Liver (tissue), 8 donors: ENCODE measurements at regions not wholly inside any gene's neighbourhood (a gene's known extent, or its start where the extent isn't known, plus 50 kb on each side); places are given as distances from the start of the nearest gene placed in this dataset.

Source experiments
- DNase-seq: peaks from one replicate; pipeline ENCODE4 v3.0.0-alpha.2; 2017; ENCODE audit warnings: low spot score
- H3K27ac ChIP-seq, 2 donors: one replicate each; pipeline ENCODE4 v1.7.0; 2013; ENCODE audit warnings: inconsistent platforms in 2 of 2, low read length in 2 of 2, control low read depth in 1 of 2, low read depth in 1 of 2, mild to moderate bottlenecking in 1 of 2
- H3K27me3 ChIP-seq, 4 donors: one replicate each; pipeline versions ENCODE4 v1.6.1 to v1.7.0; 2013; ENCODE audit warnings: low read length in 3 of 4, inconsistent platforms in 1 of 4, mild to moderate bottlenecking in 1 of 4, moderate library complexity in 1 of 4; ENCODE audit not compliant: control insufficient read depth in 4 of 4, insufficient read depth in 4 of 4
- H3K36me3 ChIP-seq, 4 donors: one replicate each; pipeline versions ENCODE4 v1.6.1 to v1.7.0; 2013; ENCODE audit warnings: low read length in 3 of 4, mild to moderate bottlenecking in 3 of 4, low read depth in 1 of 4, moderate library complexity in 1 of 4; ENCODE audit not compliant: control insufficient read depth in 4 of 4, insufficient read depth in 3 of 4
- H3K4me1 ChIP-seq, 4 donors: one replicate each; pipeline versions ENCODE4 v1.6.1 to v1.7.0; 2013; ENCODE audit warnings: low read length in 3 of 4, mild to moderate bottlenecking in 3 of 4, moderate library complexity in 1 of 4; ENCODE audit not compliant: control insufficient read depth in 4 of 4, insufficient read depth in 4 of 4
- H3K4me3 ChIP-seq, 3 donors: one replicate each; pipeline versions ENCODE4 v1.6.1 to v1.7.0; 2013; ENCODE audit warnings: low read length in 3 of 3, control low read depth in 1 of 3, low read depth in 1 of 3, mild to moderate bottlenecking in 1 of 3
- H3K9ac ChIP-seq, 2 donors: one replicate each; pipeline ENCODE4 v1.7.0; 2013; ENCODE audit warnings: low read length in 2 of 2, mild to moderate bottlenecking in 2 of 2, moderate library complexity in 2 of 2, control low read depth in 1 of 2, low read depth in 1 of 2
- H3K9me3 ChIP-seq, 4 donors: one replicate each; pipeline versions ENCODE4 v1.6.1 to v1.7.0; 2013; ENCODE audit warnings: low read length in 3 of 4; ENCODE audit not compliant: control insufficient read depth in 4 of 4
- EGR1 ChIP-seq, 2 donors: IDR thresholded peaks; 2 replicates each; pipeline ENCODE4 v1.6.1; 2016 to 2018; ENCODE audit warnings: antibody characterized with exemption in 2 of 2, low read depth in 2 of 2
- FOXA1 ChIP-seq: IDR thresholded peaks from 2 replicates; pipeline ENCODE4 v1.6.1; 2016; ENCODE audit warnings: antibody characterized with exemption
- FOXA2 ChIP-seq: IDR thresholded peaks from 2 replicates; pipeline ENCODE4 v1.6.1; 2016; ENCODE audit warnings: antibody characterized with exemption
- GABPA ChIP-seq, 2 donors: IDR thresholded peaks in 1 of 2; conservative IDR thresholded peaks in 1 of 2; 2 replicates each; pipeline ENCODE4 v1.6.1; 2016; ENCODE audit warnings: antibody characterized with exemption in 2 of 2, mild to moderate bottlenecking in 1 of 2, moderate library complexity in 1 of 2
- HNF4A ChIP-seq, 2 donors: conservative IDR thresholded peaks; 2 replicates each; pipeline ENCODE4 v1.6.1; 2016; ENCODE audit warnings: antibody characterized with exemption in 2 of 2, mild to moderate bottlenecking in 2 of 2
- HNF4G ChIP-seq: IDR thresholded peaks from 2 replicates; pipeline ENCODE4 v1.6.1; 2016; ENCODE audit warnings: antibody characterized with exemption
- RAD21 ChIP-seq, 2 donors: IDR thresholded peaks; 2 replicates each; pipeline ENCODE4 v1.6.1; 2016; ENCODE audit warnings: antibody characterized with exemption in 2 of 2, mild to moderate bottlenecking in 2 of 2
- SP1 ChIP-seq: IDR thresholded peaks from 2 replicates; pipeline ENCODE4 v1.6.1; 2018; ENCODE audit warnings: antibody characterized with exemption, mild to moderate bottlenecking
- WGBS: extraction: QIAGEN DNeasy Blood & Tissue Kit; methylation state at CpG from one replicate; pipeline ENCODE4 v1.1.7; 2013; 5-methylcytosine and 5-hydroxymethylcytosine counted together
- TF ChIP-seq, protein P1 (sequence below): IDR thresholded peaks from 2 replicates; pipeline ENCODE4 v1.6.1; 2016; ENCODE audit warnings: antibody characterized with exemption, mild to moderate bottlenecking
- TF ChIP-seq, protein P2 (sequence below): fragments of 150-350 bp; IDR thresholded peaks from 2 replicates; pipeline ENCODE4 v1.5.1; 2017; ENCODE audit warnings: improper control_type of control experiment, low read depth, low read length; ENCODE audit not compliant: missing input control
- TF ChIP-seq, protein P3 (sequence below): IDR thresholded peaks from 2 replicates; pipeline ENCODE4 v1.6.1; 2016; ENCODE audit warnings: antibody characterized with exemption
- TF ChIP-seq, protein P4 (sequence below): IDR thresholded peaks from 2 replicates; pipeline ENCODE4 v1.6.1; 2016; ENCODE audit warnings: antibody characterized with exemption
- TF ChIP-seq, protein P5 (sequence below): IDR thresholded peaks from 2 replicates; pipeline ENCODE4 v1.6.1; 2016; ENCODE audit warnings: antibody characterized with exemption
- donor health status: healthy.
- donor health status: healthy.
- donor health status: healthy.
- donor health status: healthy.
- donor health status: healthy.

DNA sequence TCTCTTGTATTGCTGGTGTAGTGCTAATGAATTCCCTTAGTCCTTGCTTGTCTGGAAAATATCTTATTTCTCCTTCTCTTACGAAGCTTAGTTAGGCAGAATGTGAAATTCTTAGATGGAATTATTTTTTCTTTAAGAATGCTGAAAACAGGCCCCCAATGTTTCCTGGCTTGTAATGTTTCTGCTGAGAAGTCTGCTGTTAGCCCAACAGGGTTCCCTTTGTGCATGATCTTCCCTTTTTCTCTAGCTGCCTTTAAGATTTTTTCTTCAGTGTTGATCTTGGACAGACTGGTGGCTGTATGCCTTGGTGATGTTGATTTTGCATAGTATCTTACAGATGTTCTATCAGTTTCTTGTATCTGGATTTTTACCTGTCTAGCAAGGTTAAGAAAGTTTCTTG, 191.3 kb upstream of the DMRTA1 start (continued):
- TF ChIP-seq, protein P1, sequence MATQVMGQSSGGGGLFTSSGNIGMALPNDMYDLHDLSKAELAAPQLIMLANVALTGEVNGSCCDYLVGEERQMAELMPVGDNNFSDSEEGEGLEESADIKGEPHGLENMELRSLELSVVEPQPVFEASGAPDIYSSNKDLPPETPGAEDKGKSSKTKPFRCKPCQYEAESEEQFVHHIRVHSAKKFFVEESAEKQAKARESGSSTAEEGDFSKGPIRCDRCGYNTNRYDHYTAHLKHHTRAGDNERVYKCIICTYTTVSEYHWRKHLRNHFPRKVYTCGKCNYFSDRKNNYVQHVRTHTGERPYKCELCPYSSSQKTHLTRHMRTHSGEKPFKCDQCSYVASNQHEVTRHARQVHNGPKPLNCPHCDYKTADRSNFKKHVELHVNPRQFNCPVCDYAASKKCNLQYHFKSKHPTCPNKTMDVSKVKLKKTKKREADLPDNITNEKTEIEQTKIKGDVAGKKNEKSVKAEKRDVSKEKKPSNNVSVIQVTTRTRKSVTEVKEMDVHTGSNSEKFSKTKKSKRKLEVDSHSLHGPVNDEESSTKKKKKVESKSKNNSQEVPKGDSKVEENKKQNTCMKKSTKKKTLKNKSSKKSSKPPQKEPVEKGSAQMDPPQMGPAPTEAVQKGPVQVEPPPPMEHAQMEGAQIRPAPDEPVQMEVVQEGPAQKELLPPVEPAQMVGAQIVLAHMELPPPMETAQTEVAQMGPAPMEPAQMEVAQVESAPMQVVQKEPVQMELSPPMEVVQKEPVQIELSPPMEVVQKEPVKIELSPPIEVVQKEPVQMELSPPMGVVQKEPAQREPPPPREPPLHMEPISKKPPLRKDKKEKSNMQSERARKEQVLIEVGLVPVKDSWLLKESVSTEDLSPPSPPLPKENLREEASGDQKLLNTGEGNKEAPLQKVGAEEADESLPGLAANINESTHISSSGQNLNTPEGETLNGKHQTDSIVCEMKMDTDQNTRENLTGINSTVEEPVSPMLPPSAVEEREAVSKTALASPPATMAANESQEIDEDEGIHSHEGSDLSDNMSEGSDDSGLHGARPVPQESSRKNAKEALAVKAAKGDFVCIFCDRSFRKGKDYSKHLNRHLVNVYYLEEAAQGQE, result no peak
- TF ChIP-seq SP1 (no peak), HNF4A (conservative IDR thresholded peaks at IDR 0.05) (no peak), EGR1 (IDR thresholded peaks at IDR 0.05; ENCODE audit: low read depth in 2 of 2) (no peak)

DNA sequence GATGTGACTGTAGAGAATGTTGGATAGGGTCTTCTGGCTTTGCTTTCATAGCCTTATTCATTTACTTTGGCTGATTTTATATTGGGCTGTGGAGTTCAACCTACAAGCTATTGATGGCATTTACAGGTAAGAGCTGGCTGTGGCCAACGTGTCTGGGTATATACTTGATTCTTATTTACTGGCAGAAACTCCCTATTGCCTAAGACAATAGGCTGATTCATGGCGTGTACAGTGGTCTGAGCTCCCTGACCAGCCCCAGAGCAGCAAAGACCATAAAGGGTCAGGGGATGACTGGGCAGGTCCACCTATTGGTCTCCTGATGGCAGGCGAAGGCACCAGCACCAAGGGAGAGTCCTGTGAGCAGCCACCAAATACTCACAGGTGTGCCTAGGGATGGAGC, 190.2 kb upstream of the DMRTA1 start:
- DNase-seq, result no peak
- WGBS, result 78% methylated on average over 3 of the region's 3 CpGs

More for the DNA sequence above, 190.2 kb upstream of the DMRTA1 start:
- H3K9me3 ChIP-seq, result peaks cover 0 to under 1% (median 0%) of the 10 kb centered on the region in 4 donors
- H3K9ac ChIP-seq, result no peak overlapping the region
- H3K4me1 ChIP-seq, result no peaks in the 10 kb centered on the region
- H3K27me3 ChIP-seq, result no peaks in the 10 kb centered on the region
- no peaks in the 10 kb centered on the region for H3K36me3 ChIP-seq
- no peak for TF ChIP-seq FOXA1
- TF ChIP-seq, protein P2, sequence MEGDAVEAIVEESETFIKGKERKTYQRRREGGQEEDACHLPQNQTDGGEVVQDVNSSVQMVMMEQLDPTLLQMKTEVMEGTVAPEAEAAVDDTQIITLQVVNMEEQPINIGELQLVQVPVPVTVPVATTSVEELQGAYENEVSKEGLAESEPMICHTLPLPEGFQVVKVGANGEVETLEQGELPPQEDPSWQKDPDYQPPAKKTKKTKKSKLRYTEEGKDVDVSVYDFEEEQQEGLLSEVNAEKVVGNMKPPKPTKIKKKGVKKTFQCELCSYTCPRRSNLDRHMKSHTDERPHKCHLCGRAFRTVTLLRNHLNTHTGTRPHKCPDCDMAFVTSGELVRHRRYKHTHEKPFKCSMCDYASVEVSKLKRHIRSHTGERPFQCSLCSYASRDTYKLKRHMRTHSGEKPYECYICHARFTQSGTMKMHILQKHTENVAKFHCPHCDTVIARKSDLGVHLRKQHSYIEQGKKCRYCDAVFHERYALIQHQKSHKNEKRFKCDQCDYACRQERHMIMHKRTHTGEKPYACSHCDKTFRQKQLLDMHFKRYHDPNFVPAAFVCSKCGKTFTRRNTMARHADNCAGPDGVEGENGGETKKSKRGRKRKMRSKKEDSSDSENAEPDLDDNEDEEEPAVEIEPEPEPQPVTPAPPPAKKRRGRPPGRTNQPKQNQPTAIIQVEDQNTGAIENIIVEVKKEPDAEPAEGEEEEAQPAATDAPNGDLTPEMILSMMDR, result no peak
- TF ChIP-seq GABPA (IDR thresholded peaks at IDR 0.05 in 1 of 2, conservative IDR thresholded peaks at IDR 0.05 in 1 of 2), result no peak
- TF ChIP-seq, protein P3, sequence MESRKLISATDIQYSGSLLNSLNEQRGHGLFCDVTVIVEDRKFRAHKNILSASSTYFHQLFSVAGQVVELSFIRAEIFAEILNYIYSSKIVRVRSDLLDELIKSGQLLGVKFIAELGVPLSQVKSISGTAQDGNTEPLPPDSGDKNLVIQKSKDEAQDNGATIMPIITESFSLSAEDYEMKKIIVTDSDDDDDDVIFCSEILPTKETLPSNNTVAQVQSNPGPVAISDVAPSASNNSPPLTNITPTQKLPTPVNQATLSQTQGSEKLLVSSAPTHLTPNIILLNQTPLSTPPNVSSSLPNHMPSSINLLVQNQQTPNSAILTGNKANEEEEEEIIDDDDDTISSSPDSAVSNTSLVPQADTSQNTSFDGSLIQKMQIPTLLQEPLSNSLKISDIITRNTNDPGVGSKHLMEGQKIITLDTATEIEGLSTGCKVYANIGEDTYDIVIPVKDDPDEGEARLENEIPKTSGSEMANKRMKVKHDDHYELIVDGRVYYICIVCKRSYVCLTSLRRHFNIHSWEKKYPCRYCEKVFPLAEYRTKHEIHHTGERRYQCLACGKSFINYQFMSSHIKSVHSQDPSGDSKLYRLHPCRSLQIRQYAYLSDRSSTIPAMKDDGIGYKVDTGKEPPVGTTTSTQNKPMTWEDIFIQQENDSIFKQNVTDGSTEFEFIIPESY, result no peak
- no peak for TF ChIP-seq SP1
- TF ChIP-seq, protein P4, sequence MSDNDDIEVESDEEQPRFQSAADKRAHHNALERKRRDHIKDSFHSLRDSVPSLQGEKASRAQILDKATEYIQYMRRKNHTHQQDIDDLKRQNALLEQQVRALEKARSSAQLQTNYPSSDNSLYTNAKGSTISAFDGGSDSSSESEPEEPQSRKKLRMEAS, result no peak
- TF ChIP-seq FOXA2, result no peak
- no peak for TF ChIP-seq HNF4G
- no peak for TF ChIP-seq HNF4A (conservative IDR thresholded peaks at IDR 0.05)
- no peak for TF ChIP-seq RAD21 (IDR thresholded peaks at IDR 0.05)
- TF ChIP-seq, protein P1, result no peak
- TF ChIP-seq, protein P5, sequence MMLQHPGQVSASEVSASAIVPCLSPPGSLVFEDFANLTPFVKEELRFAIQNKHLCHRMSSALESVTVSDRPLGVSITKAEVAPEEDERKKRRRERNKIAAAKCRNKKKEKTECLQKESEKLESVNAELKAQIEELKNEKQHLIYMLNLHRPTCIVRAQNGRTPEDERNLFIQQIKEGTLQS, result no peak
- no peak overlapping the region for H3K27ac ChIP-seq
- no peak overlapping the region for H3K4me3 ChIP-seq
